HEK293 (cell line): ENCODE measurements at regions not wholly inside any gene's neighbourhood (a gene's known extent, or its start where the extent isn't known, plus 50 kb on each side); places are given as distances from the start of the nearest gene placed in this dataset.

ENCODE experiments used
- CTCF ChIA-PET: fragments of 350-600 bp; formaldehyde crosslinking; extraction: SDS; loops from one replicate; lab custom pipeline; 2021; ENCODE audit warnings: antibody characterized with exemption; lab: Yijun Ruan, JAX
- POLR2A ChIA-PET: fragments of 300-600 bp; formaldehyde crosslinking; extraction: SDS; loops from one replicate; lab custom pipeline; 2020; ENCODE audit warnings: antibody characterized with exemption, inconsistent platforms; lab: Yijun Ruan, JAX
- H3K27ac ChIP-seq: fragments of 200-500 bp; sonication (Bioruptor generic); 2 replicates; pipeline ENCODE4 v1.5.1; 2014; ENCODE audit warnings: low read depth, low read length, control low read depth, inconsistent platforms; ENCODE audit errors: extremely low read depth
- H3K36me3 ChIP-seq, 2 experiments: fragments of 200-500 bp in 1 of 2; sonication (Bioruptor generic) in 1 of 2; 1 replicate in 1 of 2; 2 replicates in 1 of 2; pipeline ENCODE4 v1.5.1; 2014 to 2017; ENCODE audit warnings: inconsistent platforms in 2 of 2, low read length in 2 of 2; ENCODE audit not compliant: control insufficient read depth in 2 of 2, insufficient read depth in 1 of 2
- H3K4me1 ChIP-seq: fragments of 200-500 bp; sonication (Bioruptor generic); 2 replicates; pipeline ENCODE4 v1.5.1; 2014; ENCODE audit warnings: mild to moderate bottlenecking, low read length, inconsistent platforms; ENCODE audit not compliant: control insufficient read depth, insufficient read depth
- H3K4me3 ChIP-seq: 2 replicates; pipeline ENCODE4 v1.5.1; 2011; ENCODE audit warnings: low read depth, mild to moderate bottlenecking, control low read depth, low read length, moderate library complexity
- H3K9me3 ChIP-seq: fragments of 200-500 bp; sonication (Bioruptor generic); 2 replicates; pipeline ENCODE4 v1.5.1; 2014; ENCODE audit warnings: low read depth, low read length, inconsistent platforms; ENCODE audit not compliant: control insufficient read depth, insufficient read depth
- BCL11A ChIP-seq: fragments of 450-650 bp; formaldehyde crosslinking; IDR thresholded peaks from 2 replicates; pipeline ENCODE4 v1.5.1; 2016; ENCODE audit warnings: low read depth, missing biosample characterization, missing genetic modification characterization
- BCL11B ChIP-seq: fragments of 450-650 bp; formaldehyde crosslinking; IDR thresholded peaks from 2 replicates; pipeline ENCODE4 v1.5.1; 2016; ENCODE audit warnings: low read depth, missing biosample characterization, missing genetic modification characterization
- GFI1B ChIP-seq: fragments of 450-650 bp; formaldehyde crosslinking; IDR thresholded peaks from 2 replicates; pipeline ENCODE4 v1.5.1; 2016; ENCODE audit warnings: missing biosample characterization, missing genetic modification characterization
- KLF1 ChIP-seq: fragments of 450-650 bp; formaldehyde crosslinking; IDR thresholded peaks from 2 replicates; pipeline ENCODE4 v1.5.1; 2016; ENCODE audit warnings: missing biosample characterization, missing genetic modification characterization
- KLF16 ChIP-seq: fragments of 450-650 bp; formaldehyde crosslinking; IDR thresholded peaks from 2 replicates; pipeline ENCODE4 v1.5.1; 2017; ENCODE audit warnings: missing biosample characterization, missing genetic modification characterization
- KLF17 ChIP-seq: fragments of 450-650 bp; formaldehyde crosslinking; IDR thresholded peaks from 2 replicates; pipeline ENCODE4 v1.5.1; 2016; ENCODE audit warnings: missing biosample characterization, missing genetic modification characterization
- OVOL3 ChIP-seq: fragments of 450-650 bp; formaldehyde crosslinking; IDR thresholded peaks from 2 replicates; pipeline ENCODE4 v1.5.1; 2016; ENCODE audit warnings: missing biosample characterization, missing genetic modification characterization
- RBAK ChIP-seq: fragments of 450-650 bp; formaldehyde crosslinking; IDR thresholded peaks from 2 replicates; pipeline ENCODE4 v1.5.1; 2016; ENCODE audit warnings: missing biosample characterization, missing genetic modification characterization
- SP7 ChIP-seq: fragments of 450-650 bp; formaldehyde crosslinking; IDR thresholded peaks from 2 replicates; pipeline ENCODE4 v1.5.1; 2016; ENCODE audit warnings: missing biosample characterization, missing genetic modification characterization
- ZBTB10 ChIP-seq: fragments of 450-650 bp; formaldehyde crosslinking; IDR thresholded peaks from 2 replicates; pipeline ENCODE4 v1.5.1; 2016; ENCODE audit warnings: missing biosample characterization, missing genetic modification characterization
- ZBTB6 ChIP-seq: fragments of 450-650 bp; formaldehyde crosslinking; IDR thresholded peaks from 2 replicates; pipeline ENCODE4 v1.5.1; 2017; ENCODE audit warnings: missing biosample characterization, missing genetic modification characterization
- ZNF114 ChIP-seq: fragments of 450-650 bp; formaldehyde crosslinking; IDR thresholded peaks from 2 replicates; pipeline ENCODE4 v1.5.0; 2017; ENCODE audit warnings: missing biosample characterization, missing genetic modification characterization
- ZNF23 ChIP-seq: fragments of 450-650 bp; formaldehyde crosslinking; IDR thresholded peaks from 2 replicates; pipeline ENCODE4 v1.5.1; 2016; ENCODE audit warnings: missing biosample characterization, missing genetic modification characterization, borderline replicate concordance
- ZNF324 ChIP-seq: fragments of 450-650 bp; formaldehyde crosslinking; IDR thresholded peaks from 2 replicates; pipeline ENCODE4 v1.5.1; 2016; ENCODE audit warnings: missing biosample characterization, missing genetic modification characterization
- ZNF391 ChIP-seq: fragments of 450-650 bp; formaldehyde crosslinking; IDR thresholded peaks from 2 replicates; pipeline ENCODE4 v1.5.1; 2016; ENCODE audit warnings: low read depth, missing biosample characterization, missing genetic modification characterization, borderline replicate concordance
- ZNF433 ChIP-seq: fragments of 450-650 bp; formaldehyde crosslinking; IDR thresholded peaks from 2 replicates; pipeline ENCODE4 v1.5.1; 2016; ENCODE audit warnings: missing biosample characterization, missing genetic modification characterization, low read depth
- ZNF830 ChIP-seq: fragments of 450-650 bp; IDR thresholded peaks from 2 replicates; pipeline ENCODE4 v1.5.0; 2018; ENCODE audit warnings: missing biosample characterization, missing genetic modification characterization, low read depth, mild to moderate bottlenecking, moderate library complexity
- ZNF843 ChIP-seq: fragments of 450-650 bp; formaldehyde crosslinking; IDR thresholded peaks from 2 replicates; pipeline ENCODE4 v1.5.1; 2016; ENCODE audit warnings: missing biosample characterization, missing genetic modification characterization

GRCh38 chr14:53380052-53380866 lies 227.1 kb upstream of the DDHD1 start (continued):
- TF ChIP-seq ZBTB6 (tag by site-specific recombination) = no peak
- TF ChIP-seq ZNF324 = no peak
- TF ChIP-seq ZNF23 (tag by site-specific recombination) = no peak
- no peak for TF ChIP-seq BCL11A
- no peak for TF ChIP-seq KLF16 (tag by site-specific recombination)
- no peak for TF ChIP-seq RBAK (tag by site-specific recombination)
- TF ChIP-seq ZNF830 (tag by site-specific recombination) = no peak
- no peak for TF ChIP-seq ZNF433 (tag by site-specific recombination)

- Histone ChIP-seq H3K4me1 (no peaks in the 10 kb centered on the region), H3K9me3 (no peaks in the 10 kb centered on the region), H3K36me3 (no peaks in the 10 kb centered on the region), H3K4me3 (no peak overlapping the region), H3K27ac (no peak overlapping the region)
- ChIA-PET CTCF (no interaction called here), POLR2A (no interaction called here)
- TF ChIP-seq OVOL3 (tag by site-specific recombination) = no peak
- TF ChIP-seq KLF17 = no peak
Observed at GRCh38 chr14:53378142-53378541, 225.0 kb upstream of the DDHD1 start.

GRCh38 chr14:53376064-53376463 lies 222.9 kb upstream of the DDHD1 start:
- H3K4me1 ChIP-seq = no peaks in the 10 kb centered on the region
- POLR2A ChIA-PET = no interaction called here
- CTCF ChIA-PET = no interaction called here
- H3K9me3 ChIP-seq = no peaks in the 10 kb centered on the region
- H3K36me3 ChIP-seq = no peaks in the 10 kb centered on the region
- no peak overlapping the region for H3K27ac ChIP-seq
- H3K4me3 ChIP-seq = no peak overlapping the region
- no peak for TF ChIP-seq KLF1 (tag by site-specific recombination)
- no peak for TF ChIP-seq ZNF843
- no peak for TF ChIP-seq SP7 (tag by site-specific recombination)
- TF ChIP-seq ZBTB10 (tag by site-specific recombination) = no peak
- no peak for TF ChIP-seq ZNF114 (tag by site-specific recombination)
- TF ChIP-seq GFI1B (tag by site-specific recombination) = no peak
- TF ChIP-seq ZNF391 (tag by site-specific recombination) = no peak
- TF ChIP-seq BCL11B = no peak
